ENCODE measurements at regions not wholly inside any gene's neighbourhood (a gene's known extent, or its start where the extent isn't known, plus 50 kb on each side); places are given as distances from the start of the nearest gene placed in this dataset.

DNA sequence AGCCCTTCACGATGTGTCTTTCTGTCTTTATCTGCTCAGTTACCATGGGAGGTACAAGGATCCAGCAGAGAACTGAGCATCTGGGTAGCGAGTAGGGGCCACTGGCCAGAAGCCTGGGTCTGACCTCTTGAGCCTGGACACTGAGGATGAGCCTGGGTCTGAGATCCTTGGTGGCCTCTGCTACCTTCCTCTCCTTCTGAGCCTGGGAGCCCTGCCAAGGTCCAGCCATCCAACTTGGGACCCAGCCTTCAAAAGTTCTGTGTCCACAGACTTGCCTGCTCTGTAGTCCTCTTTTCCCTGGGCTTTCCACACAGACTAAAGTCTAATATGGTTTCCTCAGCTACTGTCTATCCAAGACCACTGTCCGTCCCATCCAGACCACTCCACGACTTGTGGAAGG lies 60.2 kb upstream of the NAA20 start:
- no peak for DNase-seq

DNA sequence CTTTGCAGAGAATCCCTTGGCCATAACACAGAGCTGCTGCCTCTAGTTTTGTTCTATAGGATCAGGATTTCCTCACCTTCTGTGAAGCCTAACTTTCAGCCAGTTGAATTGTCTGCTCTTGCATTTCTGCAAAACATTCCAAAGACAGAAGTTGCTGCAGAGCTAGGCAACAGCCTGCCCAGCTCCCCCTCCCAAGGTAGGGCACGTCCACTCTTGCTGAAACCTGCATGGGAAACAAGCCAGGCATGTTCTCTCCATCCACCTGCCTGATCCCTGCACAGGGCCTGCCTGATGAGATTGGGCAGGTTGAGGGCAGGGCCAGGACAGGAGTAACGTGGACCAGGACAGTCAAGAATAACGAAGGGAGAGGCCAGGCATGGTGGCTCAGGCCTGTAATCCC lies 58.9 kb upstream of the NAA20 start:
- DNase-seq, result no peak

DNA sequence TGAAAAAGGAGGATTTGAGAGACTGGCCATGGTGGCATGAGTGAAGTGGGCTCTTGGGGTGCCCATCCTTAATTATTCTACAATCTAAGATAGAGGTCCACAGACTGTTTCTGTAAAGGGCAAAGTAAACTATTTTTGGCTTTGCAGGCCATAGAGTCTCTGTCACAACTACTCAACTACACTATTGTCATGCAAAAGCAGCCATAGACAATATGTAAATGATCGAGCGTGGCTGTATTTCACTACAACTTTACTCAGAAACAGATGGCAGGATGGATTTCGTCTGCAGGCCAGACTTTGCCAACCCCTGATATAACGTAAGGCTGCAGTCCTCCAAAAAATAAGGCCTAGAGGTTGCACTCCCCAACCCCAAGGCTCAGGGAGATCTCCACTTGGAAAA lies 58.2 kb upstream of the NAA20 start:
- no peak for DNase-seq

DNA sequence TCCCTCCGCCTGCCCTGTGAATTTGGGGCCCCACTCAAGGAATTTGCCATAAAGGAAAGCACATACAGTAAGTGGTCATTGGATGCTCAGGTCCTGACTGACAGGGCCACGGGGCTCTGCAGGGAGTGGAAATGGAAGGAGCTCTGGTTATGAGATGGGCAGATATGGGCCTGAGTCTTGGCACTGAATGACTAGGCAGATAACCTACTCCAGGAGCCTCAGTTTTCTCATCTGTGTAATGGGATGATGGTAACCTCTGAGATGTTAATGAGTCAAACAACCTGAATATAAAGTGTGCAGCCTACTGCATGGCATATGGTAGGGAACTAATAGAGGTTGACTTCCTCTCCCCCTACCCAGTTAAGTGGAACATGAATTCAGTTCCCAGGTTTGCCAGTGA lies 56.4 kb upstream of the NAA20 start:
- DNase-seq, result no peak

DNA sequence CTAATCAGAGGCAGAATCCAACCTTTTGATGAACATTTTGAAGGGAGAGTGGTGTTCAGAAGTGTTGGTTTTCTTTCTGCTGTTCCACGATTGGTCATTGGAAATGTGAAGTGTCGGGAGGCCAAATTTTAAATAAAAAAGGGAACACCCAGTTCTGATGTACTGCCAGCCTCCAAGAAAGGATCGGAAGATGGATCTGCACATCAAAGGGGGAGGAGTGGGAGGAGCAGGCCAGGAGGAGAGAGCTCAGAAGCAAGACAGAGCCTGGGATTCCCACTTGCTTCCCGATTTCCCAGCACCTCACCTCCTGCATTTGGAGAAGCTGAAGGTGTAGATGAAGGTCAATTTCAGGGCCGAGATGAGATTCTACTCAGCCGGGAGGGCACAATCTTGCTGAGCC lies 55.9 kb upstream of the NAA20 start:
- no peak for DNase-seq

DNA sequence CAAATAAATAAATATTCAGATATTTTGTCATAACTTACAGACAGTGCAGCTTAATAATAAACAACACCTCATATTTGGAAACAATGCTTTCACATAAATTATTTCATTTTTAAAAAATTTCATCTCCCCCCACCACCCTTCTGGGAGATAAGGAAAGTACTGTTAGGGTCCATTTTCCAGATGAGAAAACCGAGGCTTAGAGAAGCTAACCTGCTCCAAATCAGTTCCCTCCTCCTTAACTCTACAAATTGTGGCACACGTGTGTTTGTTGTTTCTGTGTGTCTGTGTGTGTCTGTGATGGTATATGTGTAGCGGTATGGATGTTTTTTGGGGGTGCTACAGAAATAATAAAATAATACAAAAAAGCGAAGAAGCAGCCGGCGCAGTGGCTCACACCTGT lies 54.2 kb upstream of the NAA20 start:
- no peak for DNase-seq

DNA sequence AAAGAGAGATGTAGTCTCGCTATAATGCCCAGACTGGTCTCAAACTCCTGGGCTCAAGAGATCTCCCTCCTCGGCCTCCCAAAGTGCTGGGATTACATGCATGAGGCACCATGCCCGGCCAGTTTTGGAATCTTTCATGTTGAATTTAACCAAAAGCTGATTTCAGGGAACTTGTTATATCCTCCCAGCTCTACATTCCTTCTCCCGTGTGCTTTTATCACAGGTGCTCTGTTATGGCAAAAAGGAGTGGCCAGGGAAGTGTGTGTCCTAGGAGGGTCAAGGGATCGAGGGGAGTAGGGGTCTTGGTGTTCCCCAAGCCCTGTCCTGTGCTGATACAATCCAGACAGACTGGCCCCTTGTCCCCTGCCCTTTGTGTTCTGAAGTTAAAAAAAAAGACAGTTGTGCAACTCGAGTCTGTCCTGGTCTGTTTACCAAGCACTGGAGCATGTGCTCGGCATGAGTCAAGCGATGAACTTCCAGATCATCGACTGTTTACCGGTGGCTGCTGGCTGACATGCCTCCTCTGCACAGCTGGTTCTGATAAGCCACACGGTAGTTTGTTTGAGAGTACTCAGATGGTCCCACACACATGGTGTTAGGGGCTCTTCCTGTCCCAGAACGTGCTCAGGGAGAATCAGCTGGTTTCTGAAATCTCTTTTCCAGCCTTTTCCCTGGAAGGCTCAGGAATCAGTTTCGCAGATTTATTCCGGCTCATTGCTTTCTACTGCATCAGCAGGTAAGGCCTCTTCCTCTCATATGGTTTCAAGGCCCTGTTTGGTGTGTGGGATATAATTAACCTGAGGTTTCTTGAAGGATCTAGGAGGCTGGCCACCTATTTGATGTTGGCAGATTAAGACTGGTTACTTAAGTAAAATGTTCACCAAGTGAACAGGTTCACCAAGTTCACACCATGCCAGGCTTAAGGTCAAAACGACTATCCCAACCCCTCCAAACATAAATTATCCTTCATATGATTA lies 52.6 kb upstream of the NAA20 start:
- DNase-seq, result no peak

DNA sequence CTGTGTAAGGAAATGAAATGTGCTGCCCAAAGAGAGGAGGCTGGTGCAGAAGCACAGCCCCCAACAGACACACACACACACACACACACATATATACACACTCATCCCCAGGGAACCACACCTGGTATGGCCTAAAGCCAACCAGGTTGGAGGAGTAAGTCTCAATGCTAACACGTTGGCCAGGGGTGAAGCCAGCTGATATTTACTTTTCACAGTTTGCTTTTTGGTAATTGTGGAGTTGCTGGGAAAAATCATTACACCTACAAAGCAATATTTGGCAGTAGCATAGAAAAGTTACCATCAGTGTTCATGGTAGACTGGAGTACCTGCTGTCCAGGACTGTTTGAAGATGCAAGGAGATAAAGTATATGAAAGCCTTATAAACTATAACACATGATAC lies 50.3 kb upstream of the NAA20 start:
- DNase-seq, result no peak
